ENCODE measurements at regions not wholly inside any gene's neighbourhood (a gene's known extent, or its start where the extent isn't known, plus 50 kb on each side); places are given as distances from the start of the nearest gene placed in this dataset.

- H3K36me3 Mint-ChIP-seq (ENCODE audit: unreplicated experiment): no peaks in the 10 kb centered on the region
- TF ChIP-seq, protein P1, sequence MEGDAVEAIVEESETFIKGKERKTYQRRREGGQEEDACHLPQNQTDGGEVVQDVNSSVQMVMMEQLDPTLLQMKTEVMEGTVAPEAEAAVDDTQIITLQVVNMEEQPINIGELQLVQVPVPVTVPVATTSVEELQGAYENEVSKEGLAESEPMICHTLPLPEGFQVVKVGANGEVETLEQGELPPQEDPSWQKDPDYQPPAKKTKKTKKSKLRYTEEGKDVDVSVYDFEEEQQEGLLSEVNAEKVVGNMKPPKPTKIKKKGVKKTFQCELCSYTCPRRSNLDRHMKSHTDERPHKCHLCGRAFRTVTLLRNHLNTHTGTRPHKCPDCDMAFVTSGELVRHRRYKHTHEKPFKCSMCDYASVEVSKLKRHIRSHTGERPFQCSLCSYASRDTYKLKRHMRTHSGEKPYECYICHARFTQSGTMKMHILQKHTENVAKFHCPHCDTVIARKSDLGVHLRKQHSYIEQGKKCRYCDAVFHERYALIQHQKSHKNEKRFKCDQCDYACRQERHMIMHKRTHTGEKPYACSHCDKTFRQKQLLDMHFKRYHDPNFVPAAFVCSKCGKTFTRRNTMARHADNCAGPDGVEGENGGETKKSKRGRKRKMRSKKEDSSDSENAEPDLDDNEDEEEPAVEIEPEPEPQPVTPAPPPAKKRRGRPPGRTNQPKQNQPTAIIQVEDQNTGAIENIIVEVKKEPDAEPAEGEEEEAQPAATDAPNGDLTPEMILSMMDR (IDR thresholded peaks at IDR 0.05): no peak
- H3K27ac Mint-ChIP-seq (ENCODE audit: unreplicated experiment): no peak overlapping the region
- no peaks in the 10 kb centered on the region for H3K27me3 Mint-ChIP-seq (ENCODE audit: unreplicated experiment)
- no peaks in the 10 kb centered on the region for H3K9me3 Mint-ChIP-seq (ENCODE audit: unreplicated experiment)
- peaks cover 21% of the 10 kb centered on the region for H3K4me1 Mint-ChIP-seq (ENCODE audit: unreplicated experiment)
- no peak for DNase-seq (ENCODE audit: extremely low spot score, unreplicated experiment)
- no peak overlapping the region for H3K4me3 Mint-ChIP-seq (ENCODE audit: unreplicated experiment)
Measured at GRCh38 chr1:80988926-80989325, 811.8 kb upstream of the ADGRL2 start.

DNA sequence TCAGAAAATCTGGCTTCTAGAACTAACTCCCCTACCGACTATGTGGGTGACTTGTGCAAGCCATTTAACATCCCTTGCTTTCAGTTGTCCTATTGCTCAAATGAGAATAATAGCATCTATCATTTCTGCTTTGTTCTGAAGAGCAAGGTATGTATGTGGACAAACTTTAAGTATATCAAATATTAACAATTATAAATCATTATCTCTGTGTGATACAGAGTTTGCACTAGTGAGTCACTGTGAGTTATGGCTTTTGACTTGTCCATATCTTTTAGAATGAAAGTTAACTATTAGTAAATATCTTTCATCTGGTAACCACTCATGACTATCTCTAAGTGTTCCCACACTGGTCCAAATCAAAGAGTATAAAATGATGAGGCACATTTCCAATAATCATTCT, 812.9 kb upstream of the ADGRL2 start:
- no peaks in the 10 kb centered on the region for H3K9me3 Mint-ChIP-seq (ENCODE audit: unreplicated experiment)
- no peak overlapping the region for H3K4me3 Mint-ChIP-seq (ENCODE audit: unreplicated experiment)
- H3K36me3 Mint-ChIP-seq (ENCODE audit: unreplicated experiment): no peaks in the 10 kb centered on the region
- H3K4me1 Mint-ChIP-seq (ENCODE audit: unreplicated experiment): peaks cover 12% of the 10 kb centered on the region
- H3K27ac Mint-ChIP-seq (ENCODE audit: unreplicated experiment): no peak overlapping the region
- TF ChIP-seq, protein P1 (IDR thresholded peaks at IDR 0.05): no peak
- no peak for DNase-seq (ENCODE audit: extremely low spot score, unreplicated experiment)
- no peaks in the 10 kb centered on the region for H3K27me3 Mint-ChIP-seq (ENCODE audit: unreplicated experiment)

DNA sequence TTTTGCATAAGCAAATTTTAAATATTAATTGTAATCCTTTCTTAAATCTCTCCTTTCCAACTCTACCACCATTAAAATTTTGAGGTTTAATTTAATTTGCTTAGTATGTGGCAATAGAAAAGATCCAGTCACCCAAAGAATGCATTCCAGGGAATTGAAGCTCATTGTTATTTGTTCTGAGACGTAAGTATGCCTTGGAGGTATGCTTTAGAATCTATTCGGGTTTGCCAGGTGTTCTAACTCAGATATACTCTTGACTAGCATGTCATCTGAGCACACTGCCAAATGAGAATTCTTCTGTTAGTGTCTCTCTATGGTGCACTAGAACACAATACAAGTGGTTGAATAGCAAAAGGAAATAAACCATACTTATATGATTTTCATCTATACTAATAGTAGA, 813.6 kb upstream of the ADGRL2 start:
- H3K4me1 Mint-ChIP-seq (ENCODE audit: unreplicated experiment): peaks cover 12% of the 10 kb centered on the region
- DNase-seq (ENCODE audit: extremely low spot score, unreplicated experiment): no peak
- H3K4me3 Mint-ChIP-seq (ENCODE audit: unreplicated experiment): no peak overlapping the region
- no peaks in the 10 kb centered on the region for H3K9me3 Mint-ChIP-seq (ENCODE audit: unreplicated experiment)
- H3K36me3 Mint-ChIP-seq (ENCODE audit: unreplicated experiment): no peaks in the 10 kb centered on the region
- no peaks in the 10 kb centered on the region for H3K27me3 Mint-ChIP-seq (ENCODE audit: unreplicated experiment)
- no peak overlapping the region for H3K27ac Mint-ChIP-seq (ENCODE audit: unreplicated experiment)
- TF ChIP-seq, protein P1 (IDR thresholded peaks at IDR 0.05): no peak

DNA sequence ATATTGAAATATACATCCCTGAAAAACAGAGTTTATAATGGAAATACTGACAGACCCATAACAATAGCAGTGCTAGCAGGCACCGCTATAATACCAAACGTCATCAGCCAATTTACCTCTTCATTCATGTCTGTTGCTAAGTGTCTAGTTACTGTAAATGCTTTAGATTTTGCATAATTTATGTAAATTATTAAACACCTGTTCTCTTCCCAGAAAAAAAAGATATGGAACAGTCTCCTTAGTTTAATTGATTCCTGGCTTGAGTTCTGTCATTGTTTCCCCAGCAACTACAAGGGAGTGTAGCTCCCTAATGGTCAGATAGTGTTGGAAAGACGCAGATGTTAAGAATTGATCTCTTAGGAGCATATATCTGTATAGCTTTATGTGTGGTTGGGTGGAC, 817.9 kb upstream of the ADGRL2 start:
- Mint-ChIP-seq H3K9me3 (ENCODE audit: unreplicated experiment) (no peaks in the 10 kb centered on the region), H3K36me3 (ENCODE audit: unreplicated experiment) (no peaks in the 10 kb centered on the region), H3K4me1 (ENCODE audit: unreplicated experiment) (no peaks in the 10 kb centered on the region), H3K27me3 (ENCODE audit: unreplicated experiment) (no peaks in the 10 kb centered on the region), H3K27ac (ENCODE audit: unreplicated experiment) (no peak overlapping the region), H3K4me3 (ENCODE audit: unreplicated experiment) (no peak overlapping the region)
- TF ChIP-seq, protein P1 (IDR thresholded peaks at IDR 0.05): no peak
- DNase-seq (ENCODE audit: extremely low spot score, unreplicated experiment): no peak

DNA sequence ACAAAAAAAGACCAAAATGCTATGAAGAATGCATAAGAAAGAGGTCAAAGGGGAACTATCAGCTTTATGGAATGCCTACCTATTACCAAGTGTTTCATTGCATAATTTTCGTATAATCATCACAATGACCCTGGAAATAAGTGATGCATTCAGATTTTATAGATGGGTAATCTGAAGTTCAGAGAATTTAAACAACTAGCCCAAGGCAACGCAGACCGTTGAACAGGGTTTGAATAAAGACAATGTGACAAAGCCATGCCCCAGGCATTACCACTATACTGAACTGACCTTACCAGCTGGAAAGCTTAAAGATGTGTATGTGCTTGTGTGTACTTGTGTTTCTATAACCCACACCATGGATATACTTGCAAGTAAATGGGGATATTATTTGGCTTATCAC, 827.6 kb upstream of the ADGRL2 start:
- no peaks in the 10 kb centered on the region for H3K27me3 Mint-ChIP-seq (ENCODE audit: unreplicated experiment)
- no peak overlapping the region for H3K4me3 Mint-ChIP-seq (ENCODE audit: unreplicated experiment)
- DNase-seq (ENCODE audit: extremely low spot score, unreplicated experiment): no peak
- H3K9me3 Mint-ChIP-seq (ENCODE audit: unreplicated experiment): no peaks in the 10 kb centered on the region
- no peak overlapping the region for H3K27ac Mint-ChIP-seq (ENCODE audit: unreplicated experiment)
- no peaks in the 10 kb centered on the region for H3K4me1 Mint-ChIP-seq (ENCODE audit: unreplicated experiment)
- H3K36me3 Mint-ChIP-seq (ENCODE audit: unreplicated experiment): no peaks in the 10 kb centered on the region
- TF ChIP-seq, protein P1 (IDR thresholded peaks at IDR 0.05): no peak
